ENCODE measurements at regions not wholly inside any gene's neighbourhood (a gene's known extent, or its start where the extent isn't known, plus 50 kb on each side); places are given as distances from the start of the nearest gene placed in this dataset.

DNA sequence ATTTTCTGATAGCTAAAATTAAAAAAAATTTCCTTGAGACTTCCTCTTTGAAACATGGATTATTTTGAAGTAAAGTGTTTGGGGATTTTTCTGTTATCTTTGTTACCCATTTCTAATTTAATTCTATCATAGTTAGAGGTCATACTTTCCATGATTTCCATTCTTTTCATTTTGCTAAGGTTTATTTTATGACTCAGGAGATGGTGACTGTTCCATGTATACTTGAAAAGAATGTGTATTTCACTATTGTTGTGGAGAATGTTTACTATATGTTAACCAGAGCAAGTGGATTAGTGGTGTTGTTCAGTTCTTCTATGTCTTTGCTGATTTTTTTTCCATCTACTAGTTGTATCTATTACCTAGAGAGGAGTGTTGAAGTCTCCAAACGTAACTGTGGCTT lies 250.5 kb upstream of the PELI2 start:
- POLR2A ChIA-PET = no interaction called here
- TF ChIP-seq ARNT (IDR thresholded peaks at IDR 0.05) (no peak), FOXM1 (IDR thresholded peaks at IDR 0.05; ENCODE audit: borderline replicate concordance) (no peak), L3MBTL2 (conservative IDR thresholded peaks at IDR 0.05) (no peak), TARDBP (IDR thresholded peaks at IDR 0.05) (no peak), SP1 (IDR thresholded peaks at IDR 0.05) (no peak), ZNF384 (IDR thresholded peaks at IDR 0.05) (no peak), HDGF (IDR thresholded peaks at IDR 0.05; ENCODE audit: borderline replicate concordance) (no peak), BHLHE40 (IDR thresholded peaks at IDR 0.05; ENCODE audit: borderline replicate concordance) (no peak), LEF1 (IDR thresholded peaks at IDR 0.05; ENCODE audit: borderline replicate concordance) (no peak)
- CTCF ChIA-PET = no interaction called here
- no peak for DNase-seq (ENCODE audit: extremely low spot score)

DNA sequence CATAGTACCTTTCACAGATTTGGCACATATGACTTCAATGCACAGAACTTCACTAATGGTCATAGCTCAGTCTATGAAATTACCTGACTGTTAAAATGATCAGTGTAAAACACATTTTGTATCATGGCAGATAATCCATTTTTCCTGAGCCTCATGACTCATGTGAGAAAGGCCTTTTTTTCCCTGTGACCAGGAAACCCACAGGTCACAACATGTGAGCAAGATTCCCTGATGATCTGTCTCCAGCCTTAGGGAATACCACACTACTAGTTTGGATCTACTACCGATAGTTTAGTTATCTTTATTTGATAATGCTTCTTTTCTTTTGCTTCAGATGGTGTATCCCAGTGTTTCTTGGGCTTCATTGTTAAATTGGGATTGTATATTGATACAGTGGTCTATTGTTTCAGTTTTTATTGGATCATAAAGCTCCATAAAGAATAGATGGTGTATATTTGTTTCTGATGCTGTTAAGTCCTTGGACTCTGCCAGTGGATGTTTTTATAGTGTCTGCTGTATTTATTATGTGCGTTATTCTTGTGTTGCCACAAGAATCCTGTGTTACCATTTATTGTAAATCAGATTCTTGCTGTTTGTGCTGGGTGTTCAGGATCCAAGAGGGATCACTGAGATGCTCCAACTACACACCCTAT lies 248.7 kb upstream of the PELI2 start:
- TF ChIP-seq L3MBTL2 (conservative IDR thresholded peaks at IDR 0.05) = no peak
- TF ChIP-seq ARNT (IDR thresholded peaks at IDR 0.05) = no peak
- TF ChIP-seq SP1 (IDR thresholded peaks at IDR 0.05) = no peak
- TF ChIP-seq HDGF (IDR thresholded peaks at IDR 0.05; ENCODE audit: borderline replicate concordance) = no peak
- TF ChIP-seq, protein P1, sequence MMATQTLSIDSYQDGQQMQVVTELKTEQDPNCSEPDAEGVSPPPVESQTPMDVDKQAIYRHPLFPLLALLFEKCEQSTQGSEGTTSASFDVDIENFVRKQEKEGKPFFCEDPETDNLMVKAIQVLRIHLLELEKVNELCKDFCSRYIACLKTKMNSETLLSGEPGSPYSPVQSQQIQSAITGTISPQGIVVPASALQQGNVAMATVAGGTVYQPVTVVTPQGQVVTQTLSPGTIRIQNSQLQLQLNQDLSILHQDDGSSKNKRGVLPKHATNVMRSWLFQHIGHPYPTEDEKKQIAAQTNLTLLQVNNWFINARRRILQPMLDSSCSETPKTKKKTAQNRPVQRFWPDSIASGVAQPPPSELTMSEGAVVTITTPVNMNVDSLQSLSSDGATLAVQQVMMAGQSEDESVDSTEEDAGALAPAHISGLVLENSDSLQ (IDR thresholded peaks at IDR 0.05) = no peak
- TF ChIP-seq FOXM1 (IDR thresholded peaks at IDR 0.05; ENCODE audit: borderline replicate concordance) = no peak
- no peak for TF ChIP-seq ZNF384 (IDR thresholded peaks at IDR 0.05)
- TF ChIP-seq TARDBP (IDR thresholded peaks at IDR 0.05) = no peak
- no peak for TF ChIP-seq SUZ12 (IDR thresholded peaks at IDR 0.05)
- no peak for TF ChIP-seq FOXA1 (IDR thresholded peaks at IDR 0.05)
- TF ChIP-seq CTBP1 (IDR thresholded peaks at IDR 0.05; ENCODE audit: borderline replicate concordance) = no peak
- TF ChIP-seq FOXK2 (IDR thresholded peaks at IDR 0.05) = no peak
- TF ChIP-seq LEF1 (IDR thresholded peaks at IDR 0.05; ENCODE audit: borderline replicate concordance) = no peak
- TF ChIP-seq ELF4 (IDR thresholded peaks at IDR 0.05) = no peak
- TF ChIP-seq BHLHE40 (IDR thresholded peaks at IDR 0.05; ENCODE audit: borderline replicate concordance) = no peak
- ChIA-PET POLR2A (no interaction called here), CTCF (no interaction called here)
- DNase-seq (ENCODE audit: extremely low spot score) = no peak

DNA sequence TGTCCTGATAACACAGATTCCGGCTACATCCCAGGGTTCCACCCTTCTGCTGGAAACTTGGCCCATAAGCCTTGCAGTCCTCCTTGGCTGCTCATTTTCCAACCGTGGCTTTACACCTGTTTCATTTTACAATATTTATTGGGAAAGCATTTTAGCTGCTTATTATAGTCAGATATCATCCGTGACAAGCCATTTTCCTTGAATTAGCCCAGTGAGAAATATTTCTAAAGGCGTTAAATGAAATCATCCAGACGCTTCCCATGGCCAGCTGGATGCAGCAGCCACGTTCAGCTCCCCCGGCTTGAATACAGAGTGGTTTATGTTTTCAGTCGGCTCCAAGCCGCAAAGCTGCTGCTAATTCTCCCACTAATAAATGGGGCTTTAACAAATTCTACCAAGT lies 245.0 kb upstream of the PELI2 start:
- POLR2A ChIA-PET = no interaction called here
- CTCF ChIA-PET = no interaction called here
- no peak for DNase-seq (ENCODE audit: extremely low spot score)
- no peak for TF ChIP-seq NFRKB (IDR thresholded peaks at IDR 0.05)
- TF ChIP-seq FOXA1 (IDR thresholded peaks at IDR 0.05) = no peak
- TF ChIP-seq L3MBTL2 (conservative IDR thresholded peaks at IDR 0.05) = no peak
- TF ChIP-seq FOXK2 (IDR thresholded peaks at IDR 0.05) = no peak
- TF ChIP-seq TARDBP (IDR thresholded peaks at IDR 0.05) = no peak
- no peak for TF ChIP-seq SP1 (IDR thresholded peaks at IDR 0.05)
- no peak for TF ChIP-seq ZNF384 (IDR thresholded peaks at IDR 0.05)
- no peak for TF ChIP-seq ARNT (IDR thresholded peaks at IDR 0.05)
- TF ChIP-seq ELF4 (IDR thresholded peaks at IDR 0.05) = no peak
- TF ChIP-seq FOXM1 (IDR thresholded peaks at IDR 0.05; ENCODE audit: borderline replicate concordance) = no peak
- no peak for TF ChIP-seq HDGF (IDR thresholded peaks at IDR 0.05; ENCODE audit: borderline replicate concordance)
- TF ChIP-seq, protein P1 (IDR thresholded peaks at IDR 0.05) = no peak
- no peak for TF ChIP-seq SUZ12 (IDR thresholded peaks at IDR 0.05)
- TF ChIP-seq BHLHE40 (IDR thresholded peaks at IDR 0.05; ENCODE audit: borderline replicate concordance) = no peak
- no peak for TF ChIP-seq CTBP1 (IDR thresholded peaks at IDR 0.05; ENCODE audit: borderline replicate concordance)
- TF ChIP-seq LEF1 (IDR thresholded peaks at IDR 0.05; ENCODE audit: borderline replicate concordance) = no peak

DNA sequence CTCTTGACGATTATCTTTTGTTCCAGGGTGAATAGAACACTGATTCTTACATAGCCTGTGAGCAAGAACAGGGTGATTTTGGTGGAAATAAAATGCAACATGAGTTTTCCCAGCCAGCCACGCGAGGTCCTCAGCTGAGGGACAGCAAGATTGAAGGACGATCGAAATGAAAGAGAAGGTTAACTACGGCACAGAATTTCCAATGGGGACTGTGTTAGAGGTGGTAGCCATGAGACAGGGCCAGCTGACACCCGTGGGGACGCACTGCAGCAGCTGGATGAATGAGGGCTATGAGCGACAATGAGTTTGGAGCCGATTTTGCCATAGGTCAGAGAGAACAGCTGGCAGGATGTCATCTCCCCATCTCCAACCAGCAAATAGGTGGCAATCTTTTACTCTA lies 243.4 kb upstream of the PELI2 start:
- TF ChIP-seq ARNT (IDR thresholded peaks at IDR 0.05) = no peak
- TF ChIP-seq SUZ12 (IDR thresholded peaks at IDR 0.05) = no peak
- no peak for TF ChIP-seq HDGF (IDR thresholded peaks at IDR 0.05; ENCODE audit: borderline replicate concordance)
- no peak for TF ChIP-seq ELF4 (IDR thresholded peaks at IDR 0.05)
- TF ChIP-seq SP1 (IDR thresholded peaks at IDR 0.05) = no peak
- no peak for TF ChIP-seq L3MBTL2 (conservative IDR thresholded peaks at IDR 0.05)
- no peak for TF ChIP-seq CTBP1 (IDR thresholded peaks at IDR 0.05; ENCODE audit: borderline replicate concordance)
- TF ChIP-seq BHLHE40 (IDR thresholded peaks at IDR 0.05; ENCODE audit: borderline replicate concordance) = no peak
- TF ChIP-seq, protein P1 (IDR thresholded peaks at IDR 0.05) = no peak
- TF ChIP-seq TARDBP (IDR thresholded peaks at IDR 0.05) = no peak
- TF ChIP-seq FOXA1 (IDR thresholded peaks at IDR 0.05) = no peak
- no peak for TF ChIP-seq ZNF384 (IDR thresholded peaks at IDR 0.05)
- TF ChIP-seq FOXK2 (IDR thresholded peaks at IDR 0.05) = no peak
- no peak for TF ChIP-seq NFRKB (IDR thresholded peaks at IDR 0.05)
- no peak for TF ChIP-seq LEF1 (IDR thresholded peaks at IDR 0.05; ENCODE audit: borderline replicate concordance)
- TF ChIP-seq FOXM1 (IDR thresholded peaks at IDR 0.05; ENCODE audit: borderline replicate concordance) = no peak
- no peak for DNase-seq (ENCODE audit: extremely low spot score)
- ChIA-PET CTCF (no interaction called here), POLR2A (no interaction called here)

DNA sequence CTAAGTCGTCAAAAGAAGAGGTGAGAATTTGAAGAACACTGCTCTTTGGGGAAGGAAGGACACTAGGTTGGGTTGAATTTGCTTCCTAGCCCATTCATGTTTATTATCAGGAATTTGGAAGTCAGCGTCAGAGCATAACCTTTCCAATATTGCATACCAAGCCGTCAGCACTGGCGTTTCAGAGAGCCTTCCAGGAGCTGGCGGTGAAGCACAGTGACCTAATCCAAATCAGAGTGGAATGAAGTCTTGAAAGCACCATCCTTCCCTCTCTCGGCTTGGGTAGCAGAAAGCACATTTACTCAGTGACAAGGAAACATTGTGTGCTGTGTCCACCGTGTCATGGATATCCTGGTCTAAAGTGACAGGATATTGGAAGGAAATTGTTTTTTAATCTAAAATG lies 240.3 kb upstream of the PELI2 start:
- TF ChIP-seq NFRKB (IDR thresholded peaks at IDR 0.05) = no peak
- no peak for TF ChIP-seq FOXM1 (IDR thresholded peaks at IDR 0.05; ENCODE audit: borderline replicate concordance)
- no peak for TF ChIP-seq LEF1 (IDR thresholded peaks at IDR 0.05; ENCODE audit: borderline replicate concordance)
- TF ChIP-seq FOXA1 (IDR thresholded peaks at IDR 0.05) = no peak
- TF ChIP-seq SP1 (IDR thresholded peaks at IDR 0.05) = no peak
- TF ChIP-seq HDGF (IDR thresholded peaks at IDR 0.05; ENCODE audit: borderline replicate concordance) = no peak
- no peak for TF ChIP-seq L3MBTL2 (conservative IDR thresholded peaks at IDR 0.05)
- no peak for TF ChIP-seq BHLHE40 (IDR thresholded peaks at IDR 0.05; ENCODE audit: borderline replicate concordance)
- no peak for TF ChIP-seq CTBP1 (IDR thresholded peaks at IDR 0.05; ENCODE audit: borderline replicate concordance)
- TF ChIP-seq, protein P1 (IDR thresholded peaks at IDR 0.05) = no peak
- no peak for TF ChIP-seq ZNF384 (IDR thresholded peaks at IDR 0.05)
- no peak for TF ChIP-seq ELF4 (IDR thresholded peaks at IDR 0.05)
- no peak for TF ChIP-seq FOXK2 (IDR thresholded peaks at IDR 0.05)
- TF ChIP-seq SUZ12 (IDR thresholded peaks at IDR 0.05) = no peak
- TF ChIP-seq TARDBP (IDR thresholded peaks at IDR 0.05) = no peak
- TF ChIP-seq ARNT (IDR thresholded peaks at IDR 0.05) = no peak
- POLR2A ChIA-PET = no interaction called here
- no peak for DNase-seq (ENCODE audit: extremely low spot score)
- CTCF ChIA-PET = no interaction called here

Measured in HEK293T (cell line).